Activated CD4-positive, alpha-beta memory T cell treated with anti-CD3 and anti-CD28 coated beads, Interleukin-2, amount 10 ng/mL, durations not matched to agents 7 days and 5 days (primary cell): ENCODE measurements at regions not wholly inside any gene's neighbourhood (a gene's known extent, or its start where the extent isn't known, plus 50 kb on each side); places are given as distances from the start of the nearest gene placed in this dataset.

ENCODE experiments used
- CTCF ChIA-PET: fragments of 350-600 bp; sonication (Branson Sonifier 250); formaldehyde crosslinking; loops from one replicate; lab custom pipeline; 2021; ENCODE audit warnings: antibody characterized with exemption, inconsistent platforms; lab: Charles Lee
- POLR2A ChIA-PET: fragments of 350-600 bp; sonication (Branson Sonifier 250); formaldehyde crosslinking; loops from one replicate; lab custom pipeline; 2021; ENCODE audit warnings: antibody characterized with exemption; lab: Charles Lee
- DNase-seq: peaks from one replicate; pipeline ENCODE4 v3.0.0-alpha.2; 2020
- H3K27ac Mint-ChIP-seq: one replicate; pipeline ENCODE4 v1.8.0; 2021; ENCODE audit warnings: mild to moderate bottlenecking, mixed read lengths
- H3K27me3 Mint-ChIP-seq: one replicate; pipeline ENCODE4 v1.8.0; 2021; ENCODE audit warnings: mixed read lengths
- H3K36me3 Mint-ChIP-seq: one replicate; pipeline ENCODE4 v1.8.0; 2021; ENCODE audit warnings: low read depth, mixed read lengths
- H3K4me1 Mint-ChIP-seq: one replicate; pipeline ENCODE4 v1.8.0; 2021; ENCODE audit warnings: mixed read lengths
- H3K4me3 Mint-ChIP-seq: one replicate; pipeline ENCODE4 v1.8.0; 2021; ENCODE audit warnings: mild to moderate bottlenecking, mixed read lengths
- H3K9me3 Mint-ChIP-seq: one replicate; pipeline ENCODE4 v1.8.0; 2021; ENCODE audit warnings: mixed read lengths

DNA sequence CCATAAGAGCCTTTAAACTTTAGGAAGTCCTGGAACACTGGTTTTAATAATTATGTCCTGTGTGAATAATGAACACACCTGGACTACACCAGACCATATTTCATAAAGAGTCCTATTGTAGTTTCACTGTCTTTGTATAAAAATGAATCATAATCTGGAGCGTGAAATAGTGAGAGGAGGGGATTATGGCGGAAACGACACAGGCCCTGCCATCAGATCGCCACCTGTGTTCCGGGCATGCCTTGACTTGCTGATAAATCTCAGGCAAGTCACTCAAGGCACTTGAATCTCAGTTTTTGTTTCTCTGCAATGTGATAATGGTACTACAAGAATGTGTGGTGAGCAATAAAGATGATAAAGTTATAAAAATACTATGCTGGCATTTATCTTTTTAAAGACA is 995.5 kb downstream of the MCTP2 start:
- H3K27me3 Mint-ChIP-seq: no peaks in the 10 kb centered on the region
- no peak overlapping the region for H3K4me3 Mint-ChIP-seq
- no peaks in the 10 kb centered on the region for H3K36me3 Mint-ChIP-seq
- DNase-seq: no peak
- H3K27ac Mint-ChIP-seq: no peak overlapping the region
- ChIA-PET CTCF (no interaction called here), POLR2A (no interaction called here)
- no peaks in the 10 kb centered on the region for H3K4me1 Mint-ChIP-seq
- H3K9me3 Mint-ChIP-seq: peaks cover 4% of the 10 kb centered on the region

DNA sequence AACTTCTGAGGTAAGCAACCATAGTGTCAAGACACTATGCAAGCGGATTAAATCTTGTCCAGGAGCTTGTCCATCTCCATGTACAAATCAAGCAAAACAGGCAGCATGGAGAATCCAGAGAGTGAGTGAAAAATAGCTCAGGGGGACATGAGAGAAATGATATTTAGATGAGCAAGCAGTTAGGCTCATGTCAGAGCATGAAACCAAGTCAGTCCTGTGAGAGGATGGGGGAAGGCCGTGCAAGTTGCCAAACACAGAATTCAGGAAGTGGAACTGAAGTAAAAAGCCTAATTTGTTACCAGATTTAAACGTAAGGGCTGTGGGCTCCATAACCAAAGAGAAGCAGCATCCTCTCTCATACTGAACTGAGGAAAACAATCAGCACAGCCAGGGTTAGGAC is 995.9 kb downstream of the MCTP2 start:
- ChIA-PET CTCF (no interaction called here), POLR2A (no interaction called here)
- Mint-ChIP-seq H3K4me3 (no peak overlapping the region), H3K36me3 (no peaks in the 10 kb centered on the region), H3K9me3 (peaks cover 4% of the 10 kb centered on the region), H3K27ac (no peak overlapping the region), H3K27me3 (no peaks in the 10 kb centered on the region), H3K4me1 (no peaks in the 10 kb centered on the region)
- no peak for DNase-seq

- DNase-seq: no peak
- no peaks in the 10 kb centered on the region for H3K36me3 Mint-ChIP-seq
- H3K27ac Mint-ChIP-seq: no peak overlapping the region
- peaks cover 4% of the 10 kb centered on the region for H3K9me3 Mint-ChIP-seq
- no peak overlapping the region for H3K4me3 Mint-ChIP-seq
- ChIA-PET CTCF (no interaction called here), POLR2A (no interaction called here)
- no peaks in the 10 kb centered on the region for H3K4me1 Mint-ChIP-seq
- no peaks in the 10 kb centered on the region for H3K27me3 Mint-ChIP-seq
Observed at GRCh38 chr15:95228856-95229555, 997.6 kb downstream of the MCTP2 start.

DNA sequence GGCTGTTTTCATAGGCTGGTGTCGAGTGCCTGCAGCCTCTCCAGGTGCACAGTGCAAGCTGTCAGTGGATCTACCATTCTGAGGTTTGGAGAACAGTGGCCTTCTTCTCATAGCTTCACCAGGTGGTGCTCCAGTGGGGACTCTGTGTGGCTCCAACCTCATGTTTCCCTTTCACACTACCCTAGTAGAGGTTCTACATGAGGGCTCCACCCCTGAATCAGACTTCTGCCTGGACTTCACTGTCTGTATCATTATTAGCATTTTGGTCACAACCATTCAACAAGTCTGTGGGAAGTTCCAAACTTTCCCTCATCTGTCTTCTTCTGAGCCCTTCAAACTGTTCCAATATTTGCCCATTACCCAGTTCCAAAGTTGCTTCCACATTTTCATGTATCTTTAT is 1003.7 kb downstream of the MCTP2 start:
- H3K4me1 Mint-ChIP-seq: no peaks in the 10 kb centered on the region
- peaks cover 8% of the 10 kb centered on the region for H3K9me3 Mint-ChIP-seq
- POLR2A ChIA-PET: no interaction called here
- H3K27me3 Mint-ChIP-seq: no peaks in the 10 kb centered on the region
- CTCF ChIA-PET: no interaction called here
- H3K27ac Mint-ChIP-seq: no peak overlapping the region
- no peaks in the 10 kb centered on the region for H3K36me3 Mint-ChIP-seq
- no peak for DNase-seq
- H3K4me3 Mint-ChIP-seq: no peak overlapping the region

DNA sequence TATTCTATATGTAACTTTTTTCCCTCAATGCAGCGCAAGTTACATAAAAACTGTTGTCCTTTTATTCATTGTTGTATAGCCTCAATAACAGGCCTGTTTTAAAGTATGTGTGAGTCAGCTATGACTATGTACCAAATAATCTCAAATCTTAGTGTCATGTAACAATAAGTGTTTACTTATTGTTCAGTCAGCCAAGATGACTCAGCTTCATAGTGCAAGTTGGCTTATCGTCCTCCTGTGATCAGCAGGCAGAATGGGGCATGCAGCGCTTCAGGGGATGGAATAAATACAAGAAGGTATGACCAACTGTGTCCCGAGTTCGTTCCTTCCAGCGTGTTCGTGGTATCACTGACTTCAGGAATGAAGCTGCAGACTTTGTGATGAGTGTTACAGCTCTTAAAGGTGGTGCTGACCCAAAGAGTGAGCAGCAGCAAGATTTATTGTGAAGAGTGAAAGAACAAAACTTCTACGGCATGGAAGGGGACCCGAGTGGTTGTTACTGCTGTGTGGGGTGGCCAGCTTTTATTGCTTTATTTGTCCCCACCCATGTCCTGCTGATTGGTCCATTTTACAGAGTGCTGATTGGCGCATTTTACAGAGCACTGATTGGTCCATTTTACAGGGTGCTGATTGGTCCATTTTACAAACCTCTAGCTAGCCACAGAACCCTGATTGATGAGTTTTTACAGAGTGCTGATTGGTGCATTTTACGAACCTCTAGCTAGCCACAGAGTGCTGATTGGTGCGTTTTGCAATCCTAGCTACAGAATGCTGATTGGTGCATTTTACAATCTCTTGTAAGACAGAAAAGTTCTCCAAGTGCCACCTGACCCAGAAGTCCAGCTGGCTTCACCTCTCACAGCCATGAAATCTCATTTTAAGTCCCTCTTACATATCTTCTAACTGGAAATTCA is 1016.0 kb downstream of the MCTP2 start:
- ChIA-PET POLR2A (no interaction called here), CTCF (interaction anchor here (1.0 kb wide), 1 partner anchor 12 kb away, joined by 3 read pairs; no protein-coding TSS in a partner anchor)
- DNase-seq: no peak
- Mint-ChIP-seq H3K4me1 (no peaks in the 10 kb centered on the region), H3K27me3 (no peaks in the 10 kb centered on the region), H3K36me3 (no peaks in the 10 kb centered on the region), H3K4me3 (no peak overlapping the region), H3K9me3 (peaks cover 4% of the 10 kb centered on the region), H3K27ac (no peak overlapping the region)

DNA sequence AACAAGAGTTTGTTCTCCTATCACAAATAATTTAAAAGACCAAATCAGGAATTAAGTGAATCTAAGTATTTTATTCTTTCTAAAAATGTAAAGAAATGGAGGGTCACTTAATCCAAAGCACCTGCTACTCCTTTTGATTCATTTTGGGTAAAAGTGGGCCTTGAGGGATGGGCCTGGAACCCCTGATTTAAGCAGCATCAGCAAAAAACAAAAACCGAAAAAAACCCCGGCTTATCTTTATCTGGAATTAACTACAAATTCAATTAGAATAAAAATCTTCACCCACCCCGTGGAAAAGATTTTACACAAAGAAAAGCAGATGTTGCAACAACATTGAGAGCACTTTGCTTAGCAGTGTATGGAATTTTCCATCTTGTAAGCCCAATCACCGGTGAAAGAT is 1018.2 kb downstream of the MCTP2 start:
- Mint-ChIP-seq H3K4me3 (no peak overlapping the region), H3K4me1 (no peaks in the 10 kb centered on the region), H3K36me3 (no peaks in the 10 kb centered on the region), H3K9me3 (peaks cover 4% of the 10 kb centered on the region), H3K27me3 (no peaks in the 10 kb centered on the region), H3K27ac (no peak overlapping the region)
- no peak for DNase-seq
- CTCF ChIA-PET: no interaction called here
- POLR2A ChIA-PET: no interaction called here

DNA sequence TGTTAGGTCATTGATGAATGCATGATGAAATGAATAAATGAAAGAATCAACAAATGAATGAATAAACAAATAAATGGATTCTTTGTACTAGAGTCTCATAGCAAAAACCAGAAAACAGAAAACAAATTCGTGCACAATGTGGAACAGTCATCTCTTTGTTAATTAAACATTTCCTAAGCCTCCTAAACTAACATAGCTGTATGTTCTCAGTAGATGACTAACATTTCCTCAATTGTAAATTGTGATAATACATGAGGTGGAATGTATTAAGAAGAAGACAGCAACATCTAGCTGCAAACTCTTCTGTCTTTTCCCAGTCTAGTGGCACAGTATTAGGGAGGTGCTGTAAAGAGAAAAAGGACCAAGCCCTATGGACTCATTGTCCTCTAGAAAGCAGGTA is 1021.0 kb downstream of the MCTP2 start:
- Mint-ChIP-seq H3K27ac (no peak overlapping the region), H3K4me1 (no peaks in the 10 kb centered on the region), H3K9me3 (peaks cover 4% of the 10 kb centered on the region), H3K27me3 (no peaks in the 10 kb centered on the region), H3K36me3 (no peaks in the 10 kb centered on the region), H3K4me3 (no peak overlapping the region)
- POLR2A ChIA-PET: no interaction called here
- no peak for DNase-seq
- CTCF ChIA-PET: no interaction called here

DNA sequence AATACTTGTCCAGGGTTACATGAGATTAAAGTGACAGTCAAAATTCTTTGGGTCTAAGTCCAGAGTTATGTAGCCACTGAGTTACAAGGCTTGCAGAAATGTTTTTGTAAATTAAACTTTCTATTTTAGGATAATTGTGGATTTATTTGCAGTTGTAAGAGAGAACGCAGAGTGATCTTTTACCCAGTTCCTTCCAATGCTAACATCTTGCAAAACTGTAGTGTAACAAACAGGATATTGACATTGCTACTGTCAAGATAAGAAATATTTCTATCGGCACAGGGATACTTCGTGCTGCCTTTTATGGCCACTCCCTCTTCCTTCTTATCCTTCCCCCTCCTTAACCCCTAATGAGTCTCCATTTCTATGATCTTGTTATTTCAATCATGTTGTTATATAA is 1022.9 kb downstream of the MCTP2 start:
- ChIA-PET POLR2A (no interaction called here), CTCF (no interaction called here)
- no peaks in the 10 kb centered on the region for H3K27me3 Mint-ChIP-seq
- peaks cover 2% of the 10 kb centered on the region for H3K9me3 Mint-ChIP-seq
- no peak overlapping the region for H3K27ac Mint-ChIP-seq
- DNase-seq: no peak
- H3K36me3 Mint-ChIP-seq: no peaks in the 10 kb centered on the region
- H3K4me3 Mint-ChIP-seq: no peak overlapping the region
- no peaks in the 10 kb centered on the region for H3K4me1 Mint-ChIP-seq

GRCh38 chr15:95259513-95259912 is 1028.2 kb downstream of the MCTP2 start:
- Mint-ChIP-seq H3K27me3 (peaks cover 7% of the 10 kb centered on the region), H3K4me3 (no peak overlapping the region), H3K9me3 (no peaks in the 10 kb centered on the region), H3K36me3 (no peaks in the 10 kb centered on the region), H3K27ac (no peak overlapping the region), H3K4me1 (no peaks in the 10 kb centered on the region)
- POLR2A ChIA-PET: no interaction called here
- CTCF ChIA-PET: interaction anchor here (1.1 to 3.4 kb wide), 6 partner anchors 12 to 1087 kb away, joined by 3 to 20 read pairs (median 4); no protein-coding TSS in a partner anchor
- peak; percentile 55 for DNase-seq

DNA sequence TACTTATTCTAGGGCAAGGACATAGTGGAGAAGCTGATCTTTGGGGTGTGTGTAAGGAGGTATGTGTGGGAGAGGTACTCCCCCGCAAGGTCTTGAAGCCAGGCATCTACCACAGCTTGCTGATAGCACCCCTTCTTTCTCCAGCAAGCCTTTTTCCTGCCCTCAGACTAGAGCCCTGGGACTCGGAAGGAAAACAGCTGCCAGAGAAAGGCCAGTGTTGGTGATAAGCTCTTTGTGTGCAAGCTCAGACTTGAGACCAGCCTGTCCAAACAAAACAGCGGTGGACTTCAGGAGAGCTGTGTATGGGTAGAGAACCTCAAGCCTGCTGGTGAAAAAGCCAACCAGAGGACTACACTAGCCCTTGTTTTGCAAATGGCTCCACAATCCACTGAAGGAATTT is 1028.6 kb downstream of the MCTP2 start:
- H3K4me1 Mint-ChIP-seq: no peaks in the 10 kb centered on the region
- no peaks in the 10 kb centered on the region for H3K9me3 Mint-ChIP-seq
- no peaks in the 10 kb centered on the region for H3K36me3 Mint-ChIP-seq
- H3K4me3 Mint-ChIP-seq: no peak overlapping the region
- peaks cover 7% of the 10 kb centered on the region for H3K27me3 Mint-ChIP-seq
- H3K27ac Mint-ChIP-seq: no peak overlapping the region
- POLR2A ChIA-PET: no interaction called here
- DNase-seq: no peak
- CTCF ChIA-PET: interaction anchor here (1.1 to 3.4 kb wide), 6 partner anchors 13 to 1086 kb away, joined by 3 to 20 read pairs (median 4); no protein-coding TSS in a partner anchor

DNA sequence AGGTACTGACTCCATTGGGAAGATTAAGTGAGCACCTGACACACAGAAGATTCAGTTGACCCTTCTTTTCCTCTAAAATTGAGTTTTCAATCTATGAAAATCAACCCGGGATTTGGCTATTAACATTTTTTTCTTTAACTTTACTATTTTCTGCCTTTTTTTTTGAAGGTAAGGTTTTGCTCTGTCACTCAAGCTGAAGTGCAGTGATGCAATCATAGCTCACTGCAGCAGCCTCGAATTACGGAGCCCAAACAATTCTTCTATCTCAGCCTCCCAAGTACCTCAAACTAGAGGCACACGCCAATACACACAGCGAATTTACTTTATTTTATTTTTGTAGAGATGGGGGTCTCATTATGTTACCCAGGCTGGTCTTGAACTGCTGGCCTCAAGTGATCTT is 1029.5 kb downstream of the MCTP2 start:
- Mint-ChIP-seq H3K36me3 (no peaks in the 10 kb centered on the region), H3K4me3 (no peak overlapping the region), H3K27me3 (peaks cover 7% of the 10 kb centered on the region), H3K27ac (no peak overlapping the region), H3K9me3 (no peaks in the 10 kb centered on the region), H3K4me1 (no peaks in the 10 kb centered on the region)
- no peak for DNase-seq
- ChIA-PET CTCF (interaction anchor here (0.9 to 3.4 kb wide), 2 partner anchors 9 to 30 kb away, joined by 3 to 20 read pairs; no protein-coding TSS in a partner anchor), POLR2A (no interaction called here)

DNA sequence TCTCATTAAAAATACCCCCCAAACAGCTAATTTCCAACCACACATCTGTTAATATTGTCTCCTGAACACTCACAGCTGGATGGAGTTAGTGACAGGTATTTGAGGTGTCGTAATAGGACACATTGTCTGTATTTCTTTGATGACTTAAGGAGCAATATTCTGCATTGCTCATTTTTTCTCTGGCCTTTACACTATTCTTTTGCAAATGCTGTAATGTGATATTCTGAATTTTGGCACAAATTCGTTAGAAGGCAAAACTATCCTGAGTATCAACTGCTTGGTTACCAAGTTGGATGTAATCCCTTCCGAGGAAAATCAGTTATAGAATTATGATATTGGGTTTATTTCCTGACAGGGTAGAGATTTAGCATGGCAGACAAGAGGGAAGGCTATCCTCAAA is 1030.2 kb downstream of the MCTP2 start:
- CTCF ChIA-PET: interaction anchor here (0.9 to 3.4 kb wide), 2 partner anchors 8 to 29 kb away, joined by 3 to 20 read pairs; no protein-coding TSS in a partner anchor
- Mint-ChIP-seq H3K9me3 (no peaks in the 10 kb centered on the region), H3K4me1 (no peaks in the 10 kb centered on the region), H3K27ac (no peak overlapping the region), H3K36me3 (no peaks in the 10 kb centered on the region), H3K4me3 (no peak overlapping the region), H3K27me3 (peaks cover 10% of the 10 kb centered on the region)
- POLR2A ChIA-PET: no interaction called here
- DNase-seq: no peak

DNA sequence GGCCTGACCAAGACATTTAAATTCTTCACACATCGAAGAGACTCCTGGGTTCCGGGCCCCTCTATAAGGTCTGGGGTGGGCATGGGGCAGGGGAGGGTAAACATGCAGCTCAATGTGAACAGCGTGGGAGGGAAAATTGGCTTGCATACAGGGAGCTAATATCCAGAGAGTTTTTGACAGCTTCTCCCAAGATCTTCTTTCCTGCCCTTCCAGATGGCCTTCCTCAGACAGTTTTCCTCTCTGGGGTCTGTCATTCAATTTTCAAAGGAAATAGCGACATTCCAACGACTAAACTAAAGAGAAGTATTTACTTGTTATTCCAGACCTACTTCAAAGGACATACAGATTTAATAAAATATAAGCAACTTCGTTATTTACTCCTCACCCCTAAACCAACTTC is 1030.6 kb downstream of the MCTP2 start:
- no peak overlapping the region for H3K27ac Mint-ChIP-seq
- ChIA-PET CTCF (no interaction called here), POLR2A (no interaction called here)
- H3K4me1 Mint-ChIP-seq: no peaks in the 10 kb centered on the region
- no peaks in the 10 kb centered on the region for H3K36me3 Mint-ChIP-seq
- peaks cover 10% of the 10 kb centered on the region for H3K27me3 Mint-ChIP-seq
- H3K9me3 Mint-ChIP-seq: no peaks in the 10 kb centered on the region
- H3K4me3 Mint-ChIP-seq: no peak overlapping the region
- DNase-seq: no peak
